ENCODE measurements at regions not wholly inside any gene's neighbourhood (a gene's known extent, or its start where the extent isn't known, plus 50 kb on each side); places are given as distances from the start of the nearest gene placed in this dataset.
A peak's percentile ranks its signal among the peaks of the same experiment; 100 is the strongest.

DNA sequence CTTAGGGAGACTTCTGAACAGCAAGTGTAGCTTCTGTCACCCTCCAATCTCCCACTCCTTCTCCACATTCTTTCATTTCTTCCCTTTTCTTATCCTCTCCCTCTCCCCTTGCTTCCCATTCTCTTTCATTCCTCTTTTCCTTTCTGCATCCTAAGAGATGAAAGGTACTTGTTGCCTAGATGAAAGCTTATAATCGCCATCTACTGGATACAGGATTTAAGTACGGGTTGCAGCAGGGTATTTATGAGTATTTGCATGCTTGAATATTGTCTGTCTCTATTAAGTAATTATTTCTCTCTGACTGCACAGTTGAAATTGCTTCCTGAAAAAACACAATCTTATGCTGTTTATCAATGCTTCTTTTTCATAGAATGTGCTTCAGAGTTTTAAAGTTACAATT is 174.0 kb upstream of the TENT5D start:
- intact Hi-C loops (cut with micrococcal nuclease): no loop called here
- H3K36me3 Mint-ChIP-seq (ENCODE audit: low read depth): no peaks in the 10 kb centered on the region
- ChIA-PET POLR2A (no interaction called here), CTCF (no interaction called here)
- no peaks in the 10 kb centered on the region for H3K27me3 Mint-ChIP-seq
- DNase-seq: no peak
- TF ChIP-seq, protein P1, sequence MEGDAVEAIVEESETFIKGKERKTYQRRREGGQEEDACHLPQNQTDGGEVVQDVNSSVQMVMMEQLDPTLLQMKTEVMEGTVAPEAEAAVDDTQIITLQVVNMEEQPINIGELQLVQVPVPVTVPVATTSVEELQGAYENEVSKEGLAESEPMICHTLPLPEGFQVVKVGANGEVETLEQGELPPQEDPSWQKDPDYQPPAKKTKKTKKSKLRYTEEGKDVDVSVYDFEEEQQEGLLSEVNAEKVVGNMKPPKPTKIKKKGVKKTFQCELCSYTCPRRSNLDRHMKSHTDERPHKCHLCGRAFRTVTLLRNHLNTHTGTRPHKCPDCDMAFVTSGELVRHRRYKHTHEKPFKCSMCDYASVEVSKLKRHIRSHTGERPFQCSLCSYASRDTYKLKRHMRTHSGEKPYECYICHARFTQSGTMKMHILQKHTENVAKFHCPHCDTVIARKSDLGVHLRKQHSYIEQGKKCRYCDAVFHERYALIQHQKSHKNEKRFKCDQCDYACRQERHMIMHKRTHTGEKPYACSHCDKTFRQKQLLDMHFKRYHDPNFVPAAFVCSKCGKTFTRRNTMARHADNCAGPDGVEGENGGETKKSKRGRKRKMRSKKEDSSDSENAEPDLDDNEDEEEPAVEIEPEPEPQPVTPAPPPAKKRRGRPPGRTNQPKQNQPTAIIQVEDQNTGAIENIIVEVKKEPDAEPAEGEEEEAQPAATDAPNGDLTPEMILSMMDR (IDR thresholded peaks at IDR 0.05): no peak
- H3K9me3 Mint-ChIP-seq: no peaks in the 10 kb centered on the region
- no peak overlapping the region for H3K4me3 Mint-ChIP-seq
- H3K4me1 Mint-ChIP-seq (ENCODE audit: low read depth): no peaks in the 10 kb centered on the region
- ATAC-seq: no peak
- no peak overlapping the region for H3K27ac Mint-ChIP-seq

DNA sequence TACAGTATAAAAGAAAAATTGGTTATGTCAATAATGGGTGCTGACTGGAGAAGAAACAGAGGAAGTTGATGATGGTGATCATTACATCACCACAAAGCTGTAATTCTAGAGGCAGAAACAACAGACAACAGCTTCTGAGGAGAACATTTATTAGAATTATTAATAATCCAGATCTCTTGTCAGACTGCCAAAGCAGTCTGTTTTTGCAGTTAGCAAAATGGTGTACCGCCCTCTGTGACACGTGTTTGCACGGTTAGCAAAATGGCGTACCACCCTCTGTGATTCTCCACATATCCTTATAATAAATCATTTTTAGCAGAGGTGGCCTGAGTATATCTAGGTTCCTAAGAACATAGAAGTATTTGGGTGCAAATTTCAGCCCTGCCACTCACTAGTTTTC is 154.0 kb upstream of the TENT5D start:
- no peak for DNase-seq
- H3K4me1 Mint-ChIP-seq (ENCODE audit: low read depth): no peaks in the 10 kb centered on the region
- CTCF ChIA-PET: no interaction called here
- TF ChIP-seq, protein P1 (IDR thresholded peaks at IDR 0.05): no peak
- ATAC-seq: no peak
- no peaks in the 10 kb centered on the region for H3K36me3 Mint-ChIP-seq (ENCODE audit: low read depth)
- no peaks in the 10 kb centered on the region for H3K27me3 Mint-ChIP-seq
- H3K4me3 Mint-ChIP-seq: no peak overlapping the region
- no peaks in the 10 kb centered on the region for H3K9me3 Mint-ChIP-seq
- intact Hi-C loops (cut with micrococcal nuclease): no loop called here
- no peak overlapping the region for H3K27ac Mint-ChIP-seq
- POLR2A ChIA-PET: no interaction called here

GRCh38 chrX:80266979-80267378 is 153.3 kb upstream of the TENT5D start:
- intact Hi-C loops (cut with micrococcal nuclease): no loop called here
- H3K36me3 Mint-ChIP-seq (ENCODE audit: low read depth): no peaks in the 10 kb centered on the region
- H3K9me3 Mint-ChIP-seq: no peaks in the 10 kb centered on the region
- H3K4me1 Mint-ChIP-seq (ENCODE audit: low read depth): no peaks in the 10 kb centered on the region
- TF ChIP-seq, protein P1 (IDR thresholded peaks at IDR 0.05): no peak
- ATAC-seq: no peak
- DNase-seq: no peak
- no peak overlapping the region for H3K27ac Mint-ChIP-seq
- no peak overlapping the region for H3K4me3 Mint-ChIP-seq
- no peaks in the 10 kb centered on the region for H3K27me3 Mint-ChIP-seq
- CTCF ChIA-PET: no interaction called here
- POLR2A ChIA-PET: no interaction called here

DNA sequence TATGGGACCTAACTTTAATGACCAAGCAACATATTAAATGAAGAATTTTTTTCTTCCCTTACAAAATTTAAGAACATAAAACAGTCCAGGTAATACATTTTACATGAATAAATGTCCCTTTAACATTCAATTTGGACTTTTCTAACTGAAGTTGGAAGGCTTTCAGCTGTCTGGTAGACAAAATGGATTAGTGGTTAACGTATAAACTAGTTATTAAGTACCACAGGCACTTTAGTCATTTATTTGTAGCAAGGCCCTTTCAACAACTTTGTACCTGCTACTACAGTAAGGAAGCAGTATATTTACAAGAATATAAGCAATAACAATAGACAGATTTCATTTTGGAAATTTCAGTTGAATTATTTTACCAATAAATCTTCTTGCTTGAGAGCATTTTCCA is 152.5 kb upstream of the TENT5D start:
- no peaks in the 10 kb centered on the region for H3K4me1 Mint-ChIP-seq (ENCODE audit: low read depth)

DNA sequence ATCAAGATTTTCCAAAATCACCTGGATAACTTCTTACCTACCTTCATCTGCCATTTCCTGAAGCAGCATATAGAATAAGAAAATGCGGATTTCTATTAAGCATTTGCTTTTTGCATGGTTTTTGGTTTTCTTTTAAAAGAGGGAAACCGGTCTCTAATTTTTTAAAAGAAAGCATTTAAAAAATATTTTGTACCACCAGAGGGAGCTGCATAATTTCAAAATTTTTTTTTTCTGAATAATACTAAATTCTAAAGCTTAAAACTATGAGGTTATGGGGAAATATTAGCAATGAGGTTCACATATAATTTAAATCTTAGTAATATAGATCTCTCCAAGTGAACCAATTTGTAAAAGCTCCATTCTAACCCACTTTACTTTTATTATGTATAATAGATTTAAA is 137.7 kb upstream of the TENT5D start:
- ChIA-PET POLR2A (no interaction called here), CTCF (no interaction called here)
- Mint-ChIP-seq H3K36me3 (ENCODE audit: low read depth) (no peaks in the 10 kb centered on the region), H3K27me3 (no peaks in the 10 kb centered on the region), H3K4me1 (ENCODE audit: low read depth) (no peaks in the 10 kb centered on the region), H3K9me3 (no peaks in the 10 kb centered on the region), H3K27ac (no peak overlapping the region), H3K4me3 (no peak overlapping the region)
- ATAC-seq (no peak), DNase-seq (no peak)
- intact Hi-C loops (cut with micrococcal nuclease): no loop called here
- TF ChIP-seq, protein P1 (IDR thresholded peaks at IDR 0.05): peak; percentile 22

More for the DNA sequence above, 152.5 kb upstream of the TENT5D start:
- no peaks in the 10 kb centered on the region for H3K36me3 Mint-ChIP-seq (ENCODE audit: low read depth)
- TF ChIP-seq, protein P1 (IDR thresholded peaks at IDR 0.05): no peak
- no peaks in the 10 kb centered on the region for H3K9me3 Mint-ChIP-seq
- no peaks in the 10 kb centered on the region for H3K27me3 Mint-ChIP-seq
- ATAC-seq (no peak), DNase-seq (no peak)
- H3K27ac Mint-ChIP-seq: no peak overlapping the region
- no peak overlapping the region for H3K4me3 Mint-ChIP-seq
- ChIA-PET CTCF (no interaction called here), POLR2A (no interaction called here)
- intact Hi-C loops (cut with micrococcal nuclease): no loop called here

Measured in activated CD8-positive, alpha-beta T cell treated with anti-CD3 and anti-CD28 coated beads for 36 hours (primary cell).